Ovary (tissue), 7 donors: ENCODE measurements at regions not wholly inside any gene's neighbourhood (a gene's known extent, or its start where the extent isn't known, plus 50 kb on each side); places are given as distances from the start of the nearest gene placed in this dataset.
"Not testable (repeated sequence)": the region's sequence is repeated elsewhere in the genome, so short reads cannot be mapped to it uniquely, and the experiment has no call there.

Experiments used
- DNase-seq, 5 donors: peaks; one replicate each; pipeline ENCODE4 v3.0.0-alpha.2; 2019 to 2020
- H3K27ac ChIP-seq, 2 donors: fragments of 200-600 bp; one replicate each; pipeline versions ENCODE4 v1.5.1 to v1.8.0; 2019 to 2022
- H3K27me3 ChIP-seq: fragments of 200-600 bp; one replicate; pipeline ENCODE4 v1.8.0; 2022
- H3K36me3 ChIP-seq: fragments of 200-600 bp; sonication (generic); one replicate; pipeline ENCODE4 v1.5.1; 2019
- H3K4me1 ChIP-seq: one replicate; pipeline ENCODE4 v1.8.1; 2013; ENCODE audit warnings: mild to moderate bottlenecking, moderate library complexity; ENCODE audit not compliant: insufficient read depth
- H3K4me3 ChIP-seq: fragments of 200-600 bp; sonication (generic); one replicate; pipeline ENCODE4 v1.5.1; 2017
- H3K9me3 ChIP-seq, 2 donors: fragments of 200-600 bp in 1 of 2; sonication (generic) in 1 of 2; one replicate each; pipeline versions ENCODE4 v1.5.1 to v1.8.1; 2013 to 2019; ENCODE audit warnings: mild to moderate bottlenecking in 1 of 2, moderate library complexity in 1 of 2
- CTCF ChIP-seq, 3 donors: fragments of 450-650 bp in 2 of 3; fragments of 200-600 bp in 1 of 3; IDR thresholded peaks; one replicate each; pipeline versions ENCODE4 v1.5.1 to v1.8.0; 2016 to 2022; ENCODE audit warnings: antibody characterized with exemption in 3 of 3, mild to moderate bottlenecking in 1 of 3
- EP300 ChIP-seq: sonication (generic); formaldehyde crosslinking; IDR thresholded peaks from one replicate; pipeline ENCODE4 v1.6.1; 2017; ENCODE audit warnings: antibody characterized with exemption
- POLR2A ChIP-seq: fragments of 450-650 bp; IDR thresholded peaks from one replicate; pipeline ENCODE4 v1.6.1; 2017; ENCODE audit warnings: antibody characterized with exemption, mild to moderate bottlenecking, moderate library complexity
- WGBS, 3 donors: extraction: QIAGEN DNeasy Blood & Tissue Kit in 1 of 3; methylation state at CpG; one replicate each; pipeline versions ENCODE4 v1.1.5 to v1.1.7; 2013 to 2017; 5-methylcytosine and 5-hydroxymethylcytosine counted together
- intact Hi-C, 4 donors: fragments of 100-400 bp; cut with DNase I; formaldehyde crosslinking; loops; one replicate each; pipeline versions ENCODE4 v1.11.0 to v1.15.1; 2022 to 2023
- donor health status: DM: no; HTN: no; CAD: no; lungs with moderate emphysema.
- donor health status: DM: no; HTN: no; CAD: no.
- donor health status: Bipolar disorder and iron deficiency.
- donor health status: DM: no; HTN: no; CAD: no.
- donor health status: DM: yes; HTN: yes; CAD: no.

- DNase-seq = no peak
Observed at GRCh38 chrX:65971151-65971550, 68.7 kb downstream of the VSIG4 start.

GRCh38 chrX:65967159-65967558, 72.7 kb downstream of the VSIG4 start:
- H3K9me3 ChIP-seq, intact Hi-C loops, H3K4me1 ChIP-seq, H3K4me3 ChIP-seq, H3K36me3 ChIP-seq, DNase-seq, H3K27ac ChIP-seq, H3K27me3 ChIP-seq: not testable (repeated sequence)
- 87 to 92% (median 89%) methylated on average over 3 of the region's 3 CpGs for WGBS, 3 donors

More at GRCh38 chrX:65971151-65971550, 68.7 kb downstream of the VSIG4 start:
- WGBS, 3 donors = 37 to 56% (median 48%) methylated on average over 16 of the region's 16 CpGs
- intact Hi-C loops = no loop called here
- Histone ChIP-seq H3K27me3 (no peaks in the 10 kb centered on the region), H3K4me3 (no peak overlapping the region), H3K36me3 (no peaks in the 10 kb centered on the region), H3K27ac (no peak overlapping the region), H3K4me1 (no peaks in the 10 kb centered on the region), H3K9me3 (no peaks in the 10 kb centered on the region)
- TF ChIP-seq POLR2A (no peak), CTCF (IDR thresholded peaks at IDR 0.05) (no peak), EP300 (no peak)

GRCh38 chrX:65961714-65962113, 78.2 kb downstream of the VSIG4 start:
- Histone ChIP-seq H3K4me1 (no peaks in the 10 kb centered on the region), H3K27ac (no peak overlapping the region), H3K4me3 (no peak overlapping the region), H3K36me3 (no peaks in the 10 kb centered on the region), H3K27me3 (no peaks in the 10 kb centered on the region), H3K9me3 (no peaks in the 10 kb centered on the region)
- TF ChIP-seq POLR2A = no peak
- no peak for TF ChIP-seq EP300
- TF ChIP-seq CTCF (IDR thresholded peaks at IDR 0.05) = no peak
- DNase-seq = no peak
- intact Hi-C loops = no loop called here
- WGBS, 3 donors = 75 to 85% (median 82%) methylated on average over 2 of the region's 2 CpGs

GRCh38 chrX:65948103-65948502, 91.8 kb downstream of the VSIG4 start:
- Histone ChIP-seq H3K27ac (no peak overlapping the region), H3K9me3 (no peaks in the 10 kb centered on the region), H3K36me3 (no peaks in the 10 kb centered on the region), H3K4me3 (no peak overlapping the region), H3K4me1 (no peaks in the 10 kb centered on the region), H3K27me3 (no peaks in the 10 kb centered on the region)
- no peak for DNase-seq
- WGBS, 3 donors = 78 to 83% (median 78%) methylated on average over 1 of the region's 1 CpG
- intact Hi-C loops = no loop called here
- TF ChIP-seq POLR2A (no peak), EP300 (no peak), CTCF (IDR thresholded peaks at IDR 0.05) (no peak)

GRCh38 chrX:65941775-65942174, 98.1 kb downstream of the VSIG4 start:
- WGBS, 3 donors = 33 to 51% (median 44%) methylated on average over 1 of the region's 1 CpG

More at GRCh38 chrX:65941775-65942174, 98.1 kb downstream of the VSIG4 start:
- Histone ChIP-seq H3K36me3 (no peaks in the 10 kb centered on the region), H3K27me3 (no peaks in the 10 kb centered on the region), H3K4me3 (no peak overlapping the region), H3K4me1 (no peaks in the 10 kb centered on the region), H3K27ac (no peak overlapping the region), H3K9me3 (no peaks in the 10 kb centered on the region)
- no peak for TF ChIP-seq POLR2A
- TF ChIP-seq CTCF (IDR thresholded peaks at IDR 0.05) = no peak
- TF ChIP-seq EP300 = no peak
- intact Hi-C loops = no loop called here
- no peak for DNase-seq
